HG02763 (cell line): ENCODE measurements at regions not wholly inside any gene's neighbourhood (a gene's known extent, or its start where the extent isn't known, plus 50 kb on each side); places are given as distances from the start of the nearest gene placed in this dataset.
"Not testable (repeated sequence)": the region's sequence is repeated elsewhere in the genome, so short reads cannot be mapped to it uniquely, and the experiment has no call there.

Experiments used
- ATAC-seq: cut with Tn5 transposase; IDR thresholded peaks from one replicate; pipeline ENCODE4 v1.9.1; 2021; ENCODE audit warnings: mild to moderate bottlenecking, moderate library complexity; ENCODE audit not compliant: unreplicated experiment

- no peak for ATAC-seq
Measured at GRCh38 chr9:83138422-83139135, 75.6 kb upstream of the RASEF start.

GRCh38 chr9:83133316-83133715, 70.4 kb upstream of the RASEF start:
- ATAC-seq = no peak

GRCh38 chr9:83132768-83133167, 69.8 kb upstream of the RASEF start:
- no peak for ATAC-seq

GRCh38 chr9:83130541-83130940, 67.6 kb upstream of the RASEF start:
- ATAC-seq = no peak

- ATAC-seq = no peak
Measured at GRCh38 chr9:83125671-83126070, 62.7 kb upstream of the RASEF start.

- no peak for ATAC-seq
Measured at GRCh38 chr9:83119873-83120272, 56.9 kb upstream of the RASEF start.

GRCh38 chr9:83116026-83116425, 53.1 kb upstream of the RASEF start:
- ATAC-seq = no peak

- not testable (repeated sequence) for ATAC-seq
Measured at GRCh38 chr9:83113445-83113844, 50.5 kb upstream of the RASEF start.
